ENCODE measurements at regions not wholly inside any gene's neighbourhood (a gene's known extent, or its start where the extent isn't known, plus 50 kb on each side); places are given as distances from the start of the nearest gene placed in this dataset.

GRCh38 chr12:34350092-34351041, 328.1 kb downstream of the ALG10 start:
- DNase-seq (ENCODE audit: low read depth in 1 of 2, low spot score in 1 of 2) = peak; percentile 59 to 60
- TF ChIP-seq JUND (IDR thresholded peaks at IDR 0.05; ENCODE audit: low read depth) = no peak
- in situ Hi-C loops (cut with HindIII; ENCODE audit: low pct_unique_long_range_greater_than_20kb, low sequenced_read_pairs) = no loop called here

- no peak for DNase-seq (ENCODE audit: low read depth in 1 of 2, low spot score in 1 of 2)
- TF ChIP-seq JUND (IDR thresholded peaks at IDR 0.05; ENCODE audit: low read depth) = no peak
- in situ Hi-C loops (cut with HindIII; ENCODE audit: low pct_unique_long_range_greater_than_20kb, low sequenced_read_pairs) = no loop called here
Measured at GRCh38 chr12:34352098-34352497, 329.8 kb downstream of the ALG10 start.

- TF ChIP-seq JUND (IDR thresholded peaks at IDR 0.05; ENCODE audit: low read depth) = no peak
- in situ Hi-C loops (cut with HindIII; ENCODE audit: low pct_unique_long_range_greater_than_20kb, low sequenced_read_pairs) = no loop called here
- peak; percentile 70 to 75 for DNase-seq (ENCODE audit: low read depth in 1 of 2, low spot score in 1 of 2)
Measured at GRCh38 chr12:34354239-34355200, 332.2 kb downstream of the ALG10 start.

- in situ Hi-C loops (cut with HindIII; ENCODE audit: low pct_unique_long_range_greater_than_20kb, low sequenced_read_pairs) = no loop called here
Measured at GRCh38 chr12:34356233-34356987, 334.1 kb downstream of the ALG10 start.

GRCh38 chr12:34357791-34358190, 335.5 kb downstream of the ALG10 start:
- in situ Hi-C loops (cut with HindIII; ENCODE audit: low pct_unique_long_range_greater_than_20kb, low sequenced_read_pairs) = no loop called here
- no peak for DNase-seq (ENCODE audit: low read depth in 1 of 2, low spot score in 1 of 2)
- TF ChIP-seq JUND (IDR thresholded peaks at IDR 0.05; ENCODE audit: low read depth) = no peak

More at GRCh38 chr12:34356233-34356987, 334.1 kb downstream of the ALG10 start:
- DNase-seq (ENCODE audit: low read depth in 1 of 2, low spot score in 1 of 2) = no peak
- no peak for TF ChIP-seq JUND (IDR thresholded peaks at IDR 0.05; ENCODE audit: low read depth)

- no peak for TF ChIP-seq JUND (IDR thresholded peaks at IDR 0.05; ENCODE audit: low read depth)
- no peak for DNase-seq (ENCODE audit: low read depth in 1 of 2, low spot score in 1 of 2)
- in situ Hi-C loops (cut with HindIII; ENCODE audit: low pct_unique_long_range_greater_than_20kb, low sequenced_read_pairs) = no loop called here
Measured at GRCh38 chr12:34358198-34358597, 335.9 kb downstream of the ALG10 start.

- no peak for DNase-seq (ENCODE audit: low read depth in 1 of 2, low spot score in 1 of 2)
- in situ Hi-C loops (cut with HindIII; ENCODE audit: low pct_unique_long_range_greater_than_20kb, low sequenced_read_pairs) = no loop called here
- no peak for TF ChIP-seq JUND (IDR thresholded peaks at IDR 0.05; ENCODE audit: low read depth)
Measured at GRCh38 chr12:34361721-34362316, 339.5 kb downstream of the ALG10 start.

- peak; percentile 44 to 68 for DNase-seq (ENCODE audit: low read depth in 1 of 2, low spot score in 1 of 2)
- no peak for TF ChIP-seq JUND (IDR thresholded peaks at IDR 0.05; ENCODE audit: low read depth)
- in situ Hi-C loops (cut with HindIII; ENCODE audit: low pct_unique_long_range_greater_than_20kb, low sequenced_read_pairs) = no loop called here
Measured at GRCh38 chr12:34363050-34363673, 340.9 kb downstream of the ALG10 start.

GRCh38 chr12:34368079-34368478, 345.8 kb downstream of the ALG10 start:
- TF ChIP-seq JUND (IDR thresholded peaks at IDR 0.05; ENCODE audit: low read depth) = no peak
- DNase-seq (ENCODE audit: low read depth in 1 of 2, low spot score in 1 of 2) = no peak
- in situ Hi-C loops (cut with HindIII; ENCODE audit: low pct_unique_long_range_greater_than_20kb, low sequenced_read_pairs) = no loop called here

- in situ Hi-C loops (cut with HindIII; ENCODE audit: low pct_unique_long_range_greater_than_20kb, low sequenced_read_pairs) = no loop called here
Measured at GRCh38 chr12:34371050-34371449, 348.8 kb downstream of the ALG10 start.

GRCh38 chr12:34372003-34372402, 349.7 kb downstream of the ALG10 start:
- in situ Hi-C loops (cut with HindIII; ENCODE audit: low pct_unique_long_range_greater_than_20kb, low sequenced_read_pairs) = no loop called here
- no peak for TF ChIP-seq JUND (IDR thresholded peaks at IDR 0.05; ENCODE audit: low read depth)

More at GRCh38 chr12:34371050-34371449, 348.8 kb downstream of the ALG10 start:
- no peak for TF ChIP-seq JUND (IDR thresholded peaks at IDR 0.05; ENCODE audit: low read depth)
- no peak for DNase-seq (ENCODE audit: low read depth in 1 of 2, low spot score in 1 of 2)

More at GRCh38 chr12:34372003-34372402, 349.7 kb downstream of the ALG10 start:
- DNase-seq (ENCODE audit: low read depth in 1 of 2, low spot score in 1 of 2) = no peak

All from T47D (cell line).